ENCODE measurements at regions not wholly inside any gene's neighbourhood (a gene's known extent, or its start where the extent isn't known, plus 50 kb on each side); places are given as distances from the start of the nearest gene placed in this dataset.

GRCh38 chr2:129765326-129765677 lies 214.2 kb upstream of the RAB6C start:
- TF ChIP-seq EZH2 (IDR thresholded peaks at IDR 0.05; ENCODE audit: borderline replicate concordance, low read depth, low read length, poor library complexity, severe bottlenecking) (no peak), CTCF (conservative IDR thresholded peaks at IDR 0.05; ENCODE audit: low read depth, low read length) (no peak)

Data from A673 (cell line).